ENCODE measurements at regions not wholly inside any gene's neighbourhood (a gene's known extent, or its start where the extent isn't known, plus 50 kb on each side); places are given as distances from the start of the nearest gene placed in this dataset.

DNA sequence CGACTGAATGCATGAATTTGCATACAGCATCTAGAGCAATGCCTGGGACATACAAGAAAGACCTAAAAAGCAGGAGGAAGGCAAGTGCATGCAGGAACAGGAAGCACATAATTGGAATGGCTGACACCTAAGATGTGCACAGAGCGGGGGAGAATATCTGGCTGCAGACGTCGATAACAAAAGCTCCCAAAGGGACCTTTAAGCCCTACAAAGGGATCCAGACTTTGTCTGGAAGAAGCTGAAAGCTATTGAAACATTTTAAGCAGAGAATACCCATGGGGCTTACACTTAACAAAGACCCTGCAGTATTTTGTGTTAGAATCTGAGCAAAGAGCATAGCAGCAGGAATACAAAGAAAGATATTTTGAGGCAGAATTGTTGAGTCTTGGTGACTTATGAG is 107.4 kb upstream of the CLDN10 start:
- Histone ChIP-seq H3K4me3 (ENCODE audit: low read length) (no peak overlapping the region), H3K27ac (ENCODE audit: low read length) (no peak overlapping the region), H3K9me3 (ENCODE audit: control insufficient read depth, insufficient read depth, low read length) (no peaks in the 10 kb centered on the region), H3K4me1 (ENCODE audit: control insufficient read depth, insufficient read depth, low read length) (peaks cover 4% of the 10 kb centered on the region; the same call in 1 of the 2 replicates), H3K27me3 (ENCODE audit: control insufficient read depth, insufficient read depth, low read length) (no peaks in the 10 kb centered on the region), H3K36me3 (ENCODE audit: control insufficient read depth, insufficient read depth, low read length) (no peaks in the 10 kb centered on the region)
- no CpG with 5 or more reads among the region's 4 CpGs for WGBS (ENCODE audit: insufficient coverage, insufficient read length)
- no peak for DNase-seq (ENCODE audit: low read depth, low spot score)

DNA sequence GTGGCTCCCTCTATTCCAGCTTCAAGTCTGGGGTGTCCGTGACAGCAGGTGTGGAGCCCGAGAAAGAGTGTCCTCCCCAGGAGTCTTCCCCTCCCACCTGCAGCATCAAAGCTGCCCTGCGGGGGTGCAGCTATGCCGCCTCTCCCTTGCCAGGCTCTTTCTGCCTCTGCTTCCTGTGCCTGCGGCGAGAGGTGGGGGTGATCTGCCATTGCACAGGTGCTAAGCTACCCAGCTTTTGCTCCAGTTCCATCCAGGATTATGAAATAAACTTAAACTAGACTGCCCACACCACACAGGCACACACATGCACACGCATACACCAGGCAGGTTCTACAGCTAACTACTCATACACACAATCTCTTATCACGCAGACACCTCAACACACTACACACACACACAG is 104.7 kb upstream of the CLDN10 start:
- no peak for DNase-seq (ENCODE audit: low read depth, low spot score)
- 100% methylated on average over 1 of the region's 8 CpGs for WGBS (ENCODE audit: insufficient coverage, insufficient read length)
- H3K4me3 ChIP-seq (ENCODE audit: low read length): no peak overlapping the region
- no peaks in the 10 kb centered on the region for H3K9me3 ChIP-seq (ENCODE audit: control insufficient read depth, insufficient read depth, low read length)
- H3K4me1 ChIP-seq (ENCODE audit: control insufficient read depth, insufficient read depth, low read length): peaks cover 4% of the 10 kb centered on the region; the same call in 1 of the 2 replicates
- H3K27me3 ChIP-seq (ENCODE audit: control insufficient read depth, insufficient read depth, low read length): no peaks in the 10 kb centered on the region
- H3K27ac ChIP-seq (ENCODE audit: low read length): no peak overlapping the region
- no peaks in the 10 kb centered on the region for H3K36me3 ChIP-seq (ENCODE audit: control insufficient read depth, insufficient read depth, low read length)

DNA sequence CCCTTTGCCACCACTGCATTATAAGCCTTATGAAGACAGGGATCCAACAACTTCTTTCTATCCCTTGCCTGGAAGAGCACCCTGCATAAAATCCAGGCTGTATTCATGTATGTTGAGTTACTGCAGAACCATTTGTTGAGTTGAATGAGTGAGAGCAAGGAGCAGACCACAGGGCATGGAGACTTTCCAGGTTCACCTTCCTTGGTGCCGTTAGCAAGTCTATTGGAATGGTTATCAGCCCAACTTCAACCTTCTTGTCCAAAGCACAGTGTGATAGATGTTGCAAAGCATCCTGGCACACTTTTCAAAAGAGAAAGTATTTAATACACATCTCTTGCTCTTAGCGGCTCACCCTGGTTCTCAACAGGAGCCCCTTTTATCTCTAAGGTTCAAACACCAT is 100.9 kb upstream of the CLDN10 start:
- H3K4me3 ChIP-seq (ENCODE audit: low read length): no peak overlapping the region
- no peaks in the 10 kb centered on the region for H3K36me3 ChIP-seq (ENCODE audit: control insufficient read depth, insufficient read depth, low read length)
- H3K27ac ChIP-seq (ENCODE audit: low read length): no peak overlapping the region
- peaks cover 4% of the 10 kb centered on the region; the same call in 1 of the 2 replicates for H3K4me1 ChIP-seq (ENCODE audit: control insufficient read depth, insufficient read depth, low read length)
- WGBS (ENCODE audit: insufficient coverage, insufficient read length): no CpG with 5 or more reads among the region's 2 CpGs
- H3K27me3 ChIP-seq (ENCODE audit: control insufficient read depth, insufficient read depth, low read length): no peaks in the 10 kb centered on the region
- DNase-seq (ENCODE audit: low read depth, low spot score): no peak
- no peaks in the 10 kb centered on the region for H3K9me3 ChIP-seq (ENCODE audit: control insufficient read depth, insufficient read depth, low read length)

DNA sequence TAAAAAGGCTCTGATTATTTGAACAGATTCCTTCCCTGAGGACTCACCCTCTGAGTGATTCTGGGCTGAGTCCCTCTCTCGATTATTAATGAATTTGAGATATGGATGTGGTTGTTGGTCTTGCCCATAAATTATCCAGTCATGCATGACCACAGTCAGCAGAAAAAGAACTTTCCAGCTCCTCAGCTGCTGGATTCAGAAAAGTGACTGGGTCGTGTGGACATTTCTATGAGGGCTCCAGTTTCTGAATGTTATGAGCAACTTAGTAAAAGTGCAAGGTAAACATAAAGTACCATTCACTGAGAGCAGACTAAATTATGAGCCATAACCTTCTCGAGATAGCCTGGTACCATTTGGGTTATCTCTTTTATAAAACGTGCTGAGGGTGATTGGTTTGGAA is 100.1 kb upstream of the CLDN10 start:
- Histone ChIP-seq H3K4me1 (ENCODE audit: control insufficient read depth, insufficient read depth, low read length) (peaks cover 4% of the 10 kb centered on the region; the same call in 1 of the 2 replicates), H3K27ac (ENCODE audit: low read length) (no peak overlapping the region), H3K36me3 (ENCODE audit: control insufficient read depth, insufficient read depth, low read length) (no peaks in the 10 kb centered on the region), H3K9me3 (ENCODE audit: control insufficient read depth, insufficient read depth, low read length) (no peaks in the 10 kb centered on the region), H3K4me3 (ENCODE audit: low read length) (no peak overlapping the region), H3K27me3 (ENCODE audit: control insufficient read depth, insufficient read depth, low read length) (no peaks in the 10 kb centered on the region)
- WGBS (ENCODE audit: insufficient coverage, insufficient read length): no CpG with 5 or more reads among the region's 4 CpGs
- DNase-seq (ENCODE audit: low read depth, low spot score): no peak

DNA sequence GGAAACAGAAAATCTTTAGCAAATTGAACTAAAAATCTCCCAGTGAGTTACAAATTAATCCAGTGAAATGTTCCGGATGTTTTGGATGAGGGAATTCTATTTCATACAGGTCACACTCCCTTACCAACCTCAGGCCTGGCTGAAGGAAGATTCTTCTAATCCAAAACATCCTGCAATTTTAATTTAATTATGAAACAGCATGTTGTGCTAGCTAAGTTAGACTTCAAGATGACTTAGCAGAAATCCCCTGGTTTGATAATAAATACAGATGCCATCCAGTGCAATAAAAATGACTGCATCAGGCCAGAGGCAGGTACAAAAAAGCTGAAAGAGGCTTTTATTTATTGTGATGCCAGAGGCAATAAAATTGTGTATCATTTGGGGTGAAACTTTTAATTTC is 96.7 kb upstream of the CLDN10 start:
- DNase-seq (ENCODE audit: low read depth, low spot score): no peak
- H3K27me3 ChIP-seq (ENCODE audit: control insufficient read depth, insufficient read depth, low read length): no peaks in the 10 kb centered on the region
- no peak overlapping the region for H3K27ac ChIP-seq (ENCODE audit: low read length)
- H3K4me3 ChIP-seq (ENCODE audit: low read length): no peak overlapping the region
- H3K4me1 ChIP-seq (ENCODE audit: control insufficient read depth, insufficient read depth, low read length): no peaks in the 10 kb centered on the region
- peaks cover 1% of the 10 kb centered on the region; the same call in 1 of the 2 replicates for H3K9me3 ChIP-seq (ENCODE audit: control insufficient read depth, insufficient read depth, low read length)
- WGBS (ENCODE audit: insufficient coverage, insufficient read length): no CpG with 5 or more reads among the region's 1 CpG
- no peaks in the 10 kb centered on the region for H3K36me3 ChIP-seq (ENCODE audit: control insufficient read depth, insufficient read depth, low read length)

DNA sequence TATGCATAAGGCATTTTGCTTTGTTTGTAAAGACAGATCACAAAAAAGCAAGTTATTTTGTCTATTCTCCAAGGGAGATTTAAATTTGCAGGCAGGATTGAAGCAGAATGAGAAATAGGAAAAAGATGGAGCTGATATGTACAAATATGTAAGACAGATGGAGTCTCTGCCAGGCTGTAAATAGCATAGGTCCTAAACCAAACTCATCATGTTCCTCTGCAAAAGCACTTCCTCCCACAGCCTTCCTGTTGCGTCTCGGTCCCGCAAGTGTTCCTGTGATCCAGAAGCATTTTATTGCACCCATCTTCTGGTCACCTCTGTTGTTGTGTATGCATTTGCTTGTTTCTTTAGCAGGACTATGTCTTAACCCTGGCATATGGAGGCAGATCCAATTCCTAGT is 95.7 kb upstream of the CLDN10 start:
- Histone ChIP-seq H3K4me1 (ENCODE audit: control insufficient read depth, insufficient read depth, low read length) (no peaks in the 10 kb centered on the region), H3K27ac (ENCODE audit: low read length) (no peak overlapping the region), H3K27me3 (ENCODE audit: control insufficient read depth, insufficient read depth, low read length) (no peaks in the 10 kb centered on the region), H3K36me3 (ENCODE audit: control insufficient read depth, insufficient read depth, low read length) (no peaks in the 10 kb centered on the region), H3K9me3 (ENCODE audit: control insufficient read depth, insufficient read depth, low read length) (peaks cover 1% of the 10 kb centered on the region; the same call in 1 of the 2 replicates), H3K4me3 (ENCODE audit: low read length) (no peak overlapping the region)
- DNase-seq (ENCODE audit: low read depth, low spot score): no peak
- no CpG with 5 or more reads among the region's 3 CpGs for WGBS (ENCODE audit: insufficient coverage, insufficient read length)

DNA sequence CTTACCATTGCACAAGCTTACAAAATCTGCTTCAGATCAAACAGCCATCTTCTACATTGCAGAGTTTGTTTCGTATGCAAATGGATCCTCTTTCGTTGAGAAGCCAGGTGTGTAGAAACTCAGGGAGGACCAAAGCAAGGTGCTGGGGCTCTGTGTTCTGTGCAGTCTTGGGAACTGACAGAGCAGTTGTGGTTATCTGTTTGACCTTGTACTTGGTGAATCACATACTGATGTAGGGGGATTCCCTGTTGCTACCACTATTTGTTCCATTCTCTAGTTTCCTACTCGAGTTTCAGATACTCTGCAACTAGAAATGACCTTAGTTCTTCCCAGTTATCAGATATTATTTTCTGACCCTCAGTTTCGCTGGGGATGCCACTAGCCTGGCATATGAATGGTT is 95.2 kb upstream of the CLDN10 start:
- H3K27ac ChIP-seq (ENCODE audit: low read length): no peak overlapping the region
- no peaks in the 10 kb centered on the region for H3K4me1 ChIP-seq (ENCODE audit: control insufficient read depth, insufficient read depth, low read length)
- no peak overlapping the region for H3K4me3 ChIP-seq (ENCODE audit: low read length)
- H3K9me3 ChIP-seq (ENCODE audit: control insufficient read depth, insufficient read depth, low read length): peaks cover 1% of the 10 kb centered on the region; the same call in 1 of the 2 replicates
- H3K27me3 ChIP-seq (ENCODE audit: control insufficient read depth, insufficient read depth, low read length): no peaks in the 10 kb centered on the region
- DNase-seq (ENCODE audit: low read depth, low spot score): no peak
- H3K36me3 ChIP-seq (ENCODE audit: control insufficient read depth, insufficient read depth, low read length): no peaks in the 10 kb centered on the region
- WGBS (ENCODE audit: insufficient coverage, insufficient read length): no CpG with 5 or more reads among the region's 4 CpGs

DNA sequence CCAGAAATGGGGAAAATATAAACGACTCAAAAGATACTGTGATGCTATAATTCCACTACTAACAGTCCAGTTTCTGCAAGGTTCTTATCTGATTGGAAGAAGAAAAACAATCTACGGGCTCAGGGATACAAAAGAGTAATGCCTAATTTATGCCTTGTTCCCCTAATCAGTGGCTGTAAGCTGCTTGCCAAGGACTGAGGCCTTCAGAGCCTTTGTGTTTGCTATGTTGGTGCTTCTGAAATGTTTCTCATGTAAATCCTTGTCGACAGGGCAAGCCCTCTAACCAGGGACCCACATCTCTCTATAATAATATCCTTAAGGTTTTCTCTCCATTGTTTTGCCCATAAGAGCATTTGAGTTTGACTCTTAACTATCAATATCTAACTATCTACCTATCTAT is 89.7 kb upstream of the CLDN10 start:
- no CpG with 5 or more reads among the region's 3 CpGs for WGBS (ENCODE audit: insufficient coverage, insufficient read length)
- Histone ChIP-seq H3K4me3 (ENCODE audit: low read length) (no peak overlapping the region), H3K36me3 (ENCODE audit: control insufficient read depth, insufficient read depth, low read length) (no peaks in the 10 kb centered on the region), H3K27me3 (ENCODE audit: control insufficient read depth, insufficient read depth, low read length) (no peaks in the 10 kb centered on the region), H3K4me1 (ENCODE audit: control insufficient read depth, insufficient read depth, low read length) (no peaks in the 10 kb centered on the region), H3K9me3 (ENCODE audit: control insufficient read depth, insufficient read depth, low read length) (peaks cover 1% of the 10 kb centered on the region; the same call in 1 of the 2 replicates), H3K27ac (ENCODE audit: low read length) (no peak overlapping the region)
- no peak for DNase-seq (ENCODE audit: low read depth, low spot score)

DNA sequence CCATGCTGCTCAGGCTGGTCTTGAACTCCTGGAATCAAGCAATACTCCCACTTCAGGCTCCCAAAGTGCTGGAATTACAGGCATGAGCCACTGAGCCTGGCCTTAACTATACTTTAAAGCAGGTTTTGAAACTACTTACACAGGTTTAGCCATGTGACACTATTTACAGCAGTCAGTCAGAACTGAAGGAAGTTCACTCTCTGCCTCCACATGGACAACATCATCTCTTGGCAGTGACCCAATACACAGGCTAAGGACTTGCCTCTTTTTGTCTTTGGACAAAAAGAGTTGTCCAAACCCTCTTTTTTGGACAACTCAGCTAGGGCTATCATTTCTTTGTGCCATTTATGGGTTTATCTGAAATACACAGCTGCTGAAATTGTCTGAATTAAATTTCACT is 89.0 kb upstream of the CLDN10 start:
- no peaks in the 10 kb centered on the region for H3K4me1 ChIP-seq (ENCODE audit: control insufficient read depth, insufficient read depth, low read length)
- no peak for DNase-seq (ENCODE audit: low read depth, low spot score)
- no peak overlapping the region for H3K27ac ChIP-seq (ENCODE audit: low read length)
- no peak overlapping the region for H3K4me3 ChIP-seq (ENCODE audit: low read length)
- no peaks in the 10 kb centered on the region for H3K27me3 ChIP-seq (ENCODE audit: control insufficient read depth, insufficient read depth, low read length)
- H3K36me3 ChIP-seq (ENCODE audit: control insufficient read depth, insufficient read depth, low read length): no peaks in the 10 kb centered on the region
- peaks cover 1% of the 10 kb centered on the region; the same call in 1 of the 2 replicates for H3K9me3 ChIP-seq (ENCODE audit: control insufficient read depth, insufficient read depth, low read length)

DNA sequence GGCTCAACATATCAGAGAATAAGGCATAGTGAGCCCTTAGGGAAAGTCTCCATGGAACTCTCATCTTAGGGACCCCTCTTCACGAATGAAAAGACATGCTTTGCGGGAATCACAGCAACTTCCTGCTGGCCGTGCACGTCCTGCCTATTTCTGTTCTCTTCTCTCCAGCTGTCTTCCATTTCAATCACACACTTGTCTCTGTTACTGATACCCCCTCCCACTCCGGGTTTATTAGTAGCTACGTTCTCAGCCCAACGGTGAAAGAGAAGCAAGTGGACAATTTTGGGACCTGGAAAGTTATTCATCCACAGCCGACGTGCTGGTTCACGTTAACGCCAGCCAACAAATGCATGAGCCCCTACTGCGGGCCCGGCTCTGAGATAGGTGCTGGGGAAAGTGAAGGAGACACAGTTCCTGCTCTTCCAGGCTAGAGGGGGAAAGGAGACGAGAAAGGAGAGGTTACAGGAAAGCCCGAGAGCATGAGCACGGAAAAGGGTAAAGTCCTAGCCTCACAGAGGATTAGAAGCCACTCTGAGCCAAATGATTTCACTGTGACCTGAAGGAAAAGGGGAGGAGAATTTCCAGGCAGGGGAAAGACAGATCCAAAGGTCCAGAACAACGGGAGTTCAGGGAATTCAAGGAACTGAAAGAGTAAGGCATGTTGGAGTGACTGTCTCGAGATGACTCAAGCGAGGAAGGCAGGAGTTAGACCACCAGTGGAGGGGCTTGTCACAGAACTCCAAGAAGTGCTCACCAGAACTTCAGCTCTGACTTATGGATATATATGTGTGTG is 81.8 kb upstream of the CLDN10 start:
- Histone ChIP-seq H3K27me3 (ENCODE audit: control insufficient read depth, insufficient read depth, low read length) (no peaks in the 10 kb centered on the region), H3K9me3 (ENCODE audit: control insufficient read depth, insufficient read depth, low read length) (no peaks in the 10 kb centered on the region), H3K36me3 (ENCODE audit: control insufficient read depth, insufficient read depth, low read length) (no peaks in the 10 kb centered on the region), H3K4me1 (ENCODE audit: control insufficient read depth, insufficient read depth, low read length) (peaks cover 4% of the 10 kb centered on the region), H3K27ac (ENCODE audit: low read length) (no peak overlapping the region), H3K4me3 (ENCODE audit: low read length) (no peak overlapping the region)
- no peak for DNase-seq (ENCODE audit: low read depth, low spot score)
- WGBS (ENCODE audit: insufficient coverage, insufficient read length): no CpG with 5 or more reads among the region's 19 CpGs

DNA sequence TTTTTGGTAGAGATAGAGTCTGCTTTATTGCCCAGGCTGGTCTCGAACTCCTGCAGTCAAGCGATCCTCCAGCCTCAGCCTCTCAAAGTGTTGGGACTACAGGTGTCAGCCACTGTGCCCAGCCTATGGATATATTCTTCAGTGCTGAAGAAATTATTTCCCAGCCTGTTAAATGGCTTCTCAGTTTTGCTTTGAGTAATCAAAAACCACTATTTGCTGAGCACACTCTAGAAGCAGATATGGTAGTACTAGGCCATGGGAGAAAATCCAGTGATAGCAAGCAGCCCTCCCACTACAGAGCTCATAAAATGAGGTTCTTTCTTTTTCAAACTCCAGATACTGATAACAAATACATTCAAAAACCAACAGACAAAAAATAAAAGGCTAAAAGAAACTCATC is 80.6 kb upstream of the CLDN10 start:
- Histone ChIP-seq H3K4me1 (ENCODE audit: control insufficient read depth, insufficient read depth, low read length) (peaks cover 4% of the 10 kb centered on the region), H3K27me3 (ENCODE audit: control insufficient read depth, insufficient read depth, low read length) (no peaks in the 10 kb centered on the region), H3K36me3 (ENCODE audit: control insufficient read depth, insufficient read depth, low read length) (no peaks in the 10 kb centered on the region), H3K27ac (ENCODE audit: low read length) (no peak overlapping the region), H3K9me3 (ENCODE audit: control insufficient read depth, insufficient read depth, low read length) (no peaks in the 10 kb centered on the region), H3K4me3 (ENCODE audit: low read length) (no peak overlapping the region)
- WGBS (ENCODE audit: insufficient coverage, insufficient read length): no CpG with 5 or more reads among the region's 2 CpGs
- no peak for DNase-seq (ENCODE audit: low read depth, low spot score)
